GM21529 (cell line): ENCODE measurements at regions not wholly inside any gene's neighbourhood (a gene's known extent, or its start where the extent isn't known, plus 50 kb on each side); places are given as distances from the start of the nearest gene placed in this dataset.
"Not testable (repeated sequence)": the region's sequence is repeated elsewhere in the genome, so short reads cannot be mapped to it uniquely, and the experiment has no call there.

Experiments used
- ATAC-seq: cut with Tn5 transposase; IDR thresholded peaks from one replicate; pipeline ENCODE4 v1.9.1; 2021; ENCODE audit not compliant: unreplicated experiment

DNA sequence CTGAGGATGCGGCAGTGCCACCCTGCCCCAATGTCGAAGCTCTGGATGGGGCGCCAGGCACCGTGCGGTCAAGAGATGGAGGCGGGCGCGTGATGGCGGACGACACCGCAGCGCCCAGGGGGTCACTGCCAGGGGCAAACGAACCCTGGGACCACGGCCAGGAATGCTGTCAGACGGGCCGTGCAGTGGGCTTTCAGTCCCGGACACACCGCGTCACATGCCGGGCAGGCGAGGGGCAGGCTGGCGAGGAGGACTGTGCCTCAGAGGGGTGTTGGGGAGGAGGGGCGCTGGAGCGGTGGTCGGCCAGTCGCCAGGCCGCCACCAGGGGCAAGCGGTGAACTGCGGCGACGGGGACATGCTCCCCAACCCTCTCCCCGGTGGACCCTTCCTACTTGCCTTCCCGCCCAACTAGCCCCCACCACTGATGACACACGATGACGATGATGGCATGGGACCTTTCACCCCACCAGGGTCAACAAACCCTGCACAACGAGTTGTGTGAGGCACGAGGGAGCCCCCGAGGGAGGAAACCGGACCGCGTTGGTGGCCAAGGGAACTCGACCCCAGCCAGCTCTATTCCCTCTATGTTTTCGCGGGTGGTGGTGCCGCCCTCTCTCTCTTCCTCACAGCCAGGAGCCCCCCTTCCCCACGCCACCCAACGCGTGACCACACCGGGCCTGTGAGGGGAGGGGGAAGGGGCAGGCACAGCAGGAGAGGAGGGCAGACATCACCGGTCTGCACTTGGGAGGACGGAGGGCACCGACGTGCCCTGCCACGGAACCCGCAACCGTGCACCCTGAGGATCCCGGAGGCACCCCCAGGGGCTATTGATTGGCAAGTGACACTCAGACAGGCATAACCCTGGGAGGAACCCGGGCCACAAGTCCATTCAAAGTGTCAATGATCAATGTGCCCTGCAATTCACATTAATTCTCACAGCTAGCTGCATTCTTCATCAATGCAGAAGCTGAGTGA lies 1960.9 kb upstream of the DEFB115 start:
- ATAC-seq = no peak

DNA sequence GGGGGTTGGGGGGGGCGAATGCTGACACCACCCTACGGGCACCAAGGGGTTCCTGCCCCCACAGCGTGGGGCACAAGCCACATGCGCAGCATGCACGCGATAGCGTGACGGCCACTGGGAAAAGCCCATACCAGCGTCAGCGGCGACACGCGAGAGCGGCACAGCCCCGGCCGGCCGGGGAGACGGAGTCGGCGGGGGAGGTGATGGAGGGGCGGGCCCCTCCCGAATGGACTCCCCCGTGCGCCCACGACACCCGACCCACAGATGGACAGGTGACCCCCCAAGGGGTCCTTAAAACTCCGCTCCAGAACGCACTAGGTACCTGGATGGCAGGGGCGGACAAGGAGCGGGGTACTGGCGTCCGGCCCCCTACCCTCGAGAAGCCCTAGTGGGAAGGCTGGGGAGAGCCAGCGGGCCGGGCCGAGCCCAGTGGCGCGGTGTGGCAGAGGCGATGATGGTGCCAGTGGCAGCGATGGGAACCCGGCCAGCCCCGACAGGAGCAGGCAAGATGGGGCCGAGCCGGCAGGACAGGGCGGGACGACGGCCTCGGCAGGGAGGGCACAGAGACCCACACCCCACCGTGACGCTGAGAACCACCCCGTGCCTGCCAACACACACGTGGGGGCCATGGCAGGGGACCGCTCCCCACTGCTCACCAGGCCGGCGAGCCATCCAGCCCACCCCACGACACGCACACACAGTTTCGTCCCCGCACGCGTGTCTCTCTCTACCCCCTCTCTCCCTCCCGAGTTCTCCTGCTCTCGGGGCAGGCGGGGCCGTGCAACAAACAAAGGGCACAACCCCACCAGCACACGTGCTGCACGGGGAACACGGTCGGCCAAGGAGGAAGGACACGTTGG lies 1959.8 kb upstream of the DEFB115 start:
- no peak for ATAC-seq

GRCh38 chr20:29298271-29298590 lies 1959.2 kb upstream of the DEFB115 start:
- ATAC-seq = no peak

- no peak for ATAC-seq
These were observed 1958.5 kb upstream of the DEFB115 start for GRCh38 chr20:29298759-29299613.

GRCh38 chr20:29299811-29300578 lies 1957.5 kb upstream of the DEFB115 start:
- no peak for ATAC-seq

DNA sequence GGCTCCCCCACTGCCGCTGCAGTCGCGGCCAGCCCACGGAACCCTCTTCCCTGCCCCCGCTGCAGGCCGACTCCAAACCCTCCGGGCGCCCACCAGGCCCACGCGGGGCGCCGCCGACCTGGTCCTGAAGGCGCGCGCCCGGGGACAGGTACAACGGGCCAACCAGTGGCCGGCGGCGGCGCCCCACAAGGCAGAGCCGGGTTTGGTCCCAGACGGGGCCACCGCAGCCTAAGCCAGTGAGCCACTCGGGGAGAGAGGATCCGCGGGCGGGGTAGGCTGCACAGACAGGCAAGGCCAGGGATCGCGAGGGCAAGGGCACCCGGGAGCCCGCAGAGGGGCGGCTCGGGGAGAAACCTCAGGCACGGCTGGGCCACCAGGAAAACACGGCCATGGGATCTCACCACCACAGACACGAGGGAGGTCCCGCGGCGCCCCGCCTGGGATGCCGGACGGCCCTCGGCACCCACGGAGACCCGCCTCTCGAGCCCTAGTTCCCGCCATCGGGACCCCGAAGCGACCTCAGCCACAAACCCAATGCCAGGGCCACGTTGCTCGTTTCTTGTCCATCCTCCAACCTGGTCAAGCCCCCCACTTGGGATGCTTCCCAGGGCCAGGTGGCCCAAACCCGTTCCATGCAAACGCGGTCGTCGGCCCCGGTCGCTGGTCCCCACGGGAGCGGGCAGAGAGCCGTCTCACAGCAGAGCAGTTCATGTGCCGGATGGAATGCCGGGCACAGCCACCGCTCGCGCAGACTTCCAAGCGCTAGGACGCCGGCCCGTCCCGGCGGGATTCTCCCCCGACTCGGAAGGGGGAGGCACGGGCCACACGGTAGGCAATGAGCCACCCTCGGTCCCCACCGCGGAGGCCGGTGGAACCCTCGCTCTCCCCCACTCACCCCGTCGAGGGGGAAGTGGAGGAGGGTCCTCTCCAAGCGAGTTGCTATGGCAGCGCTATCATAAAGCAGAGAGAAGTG lies 1956.6 kb upstream of the DEFB115 start:
- no peak for ATAC-seq

- ATAC-seq = no peak
These were observed 1955.7 kb upstream of the DEFB115 start for GRCh38 chr20:29301624-29302259.

- no peak for ATAC-seq
These were observed 1954.4 kb upstream of the DEFB115 start for GRCh38 chr20:29302979-29303644.

DNA sequence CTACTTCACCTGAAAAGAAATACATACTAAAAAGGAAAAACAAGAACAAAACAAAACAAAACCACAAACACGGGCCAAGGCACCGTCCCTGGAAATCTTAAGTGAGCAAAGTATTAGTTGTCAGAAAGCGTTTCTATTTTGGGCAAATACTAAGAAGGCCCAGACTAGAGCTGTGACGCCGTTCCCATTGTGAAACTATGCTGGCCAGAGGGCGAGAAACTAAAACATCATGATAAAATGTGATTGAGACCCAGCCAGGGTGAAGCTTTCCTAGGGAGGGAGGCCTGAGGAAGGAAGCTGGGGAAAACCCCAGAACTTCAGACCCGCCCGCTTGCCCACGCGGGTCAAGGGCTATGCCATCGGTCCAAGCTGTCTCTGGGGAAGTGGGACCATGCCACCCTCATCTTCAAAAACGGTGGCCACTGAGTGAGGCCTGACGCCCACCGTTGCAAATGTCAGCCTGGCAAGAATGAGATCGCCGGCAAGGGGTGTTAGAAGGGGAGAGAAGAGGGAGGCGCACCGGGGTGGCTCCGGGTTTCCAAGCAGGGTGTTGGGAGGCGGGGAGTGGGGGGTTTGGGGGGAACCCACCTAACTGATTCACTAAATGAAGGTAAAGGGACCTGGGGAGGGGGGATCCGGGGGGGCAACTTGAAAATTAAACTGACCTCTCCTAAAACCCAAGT lies 1950.9 kb upstream of the DEFB115 start:
- no peak for ATAC-seq

GRCh38 chr20:29307484-29307883 lies 1950.0 kb upstream of the DEFB115 start:
- not testable (repeated sequence) for ATAC-seq

- ATAC-seq = not testable (repeated sequence)
These were observed 1948.5 kb upstream of the DEFB115 start for GRCh38 chr20:29308956-29309355.

DNA sequence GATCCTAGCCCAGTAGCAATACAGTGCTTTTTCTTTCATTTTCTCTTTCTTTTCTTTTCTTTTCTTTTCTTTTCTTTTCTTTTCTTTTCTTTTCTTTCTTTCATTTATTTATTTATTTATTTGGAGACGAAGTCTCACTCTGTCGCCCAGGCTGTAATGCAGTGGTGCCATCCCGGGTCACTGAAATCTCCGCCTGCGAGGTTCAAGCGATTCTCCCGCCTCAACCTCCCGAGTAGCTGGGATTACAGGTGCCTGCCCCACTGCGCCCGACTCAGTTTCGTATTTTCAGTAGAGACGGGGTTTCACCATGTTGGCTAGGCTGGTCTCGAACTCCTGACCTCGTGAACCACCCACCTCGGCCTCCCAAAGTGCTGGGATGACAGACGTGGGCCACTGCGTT lies 1948.0 kb upstream of the DEFB115 start:
- ATAC-seq = not testable (repeated sequence)

GRCh38 chr20:29311046-29311445 lies 1946.4 kb upstream of the DEFB115 start:
- ATAC-seq = not testable (repeated sequence)

GRCh38 chr20:29312679-29313078 lies 1944.8 kb upstream of the DEFB115 start:
- ATAC-seq = not testable (repeated sequence)

DNA sequence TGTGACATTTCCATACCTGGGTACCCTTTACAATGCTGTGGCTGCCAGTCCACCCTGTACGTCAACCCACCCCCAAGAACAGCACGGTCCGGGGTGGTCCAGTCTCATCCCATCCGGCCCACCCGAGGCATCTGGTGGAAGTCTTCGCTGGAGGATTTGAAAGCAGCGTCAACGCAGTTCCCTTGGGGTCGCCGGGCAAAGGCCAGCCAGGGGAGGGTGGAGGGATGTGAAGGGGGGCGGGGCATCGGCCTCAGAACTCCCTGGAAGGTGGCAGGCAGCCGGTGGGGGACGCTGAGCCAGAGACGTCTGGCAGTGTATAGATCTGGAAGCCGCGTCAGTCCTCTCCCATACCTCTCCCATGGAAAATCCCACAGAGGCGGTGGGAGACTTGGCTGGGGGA lies 1944.0 kb upstream of the DEFB115 start:
- no peak for ATAC-seq

DNA sequence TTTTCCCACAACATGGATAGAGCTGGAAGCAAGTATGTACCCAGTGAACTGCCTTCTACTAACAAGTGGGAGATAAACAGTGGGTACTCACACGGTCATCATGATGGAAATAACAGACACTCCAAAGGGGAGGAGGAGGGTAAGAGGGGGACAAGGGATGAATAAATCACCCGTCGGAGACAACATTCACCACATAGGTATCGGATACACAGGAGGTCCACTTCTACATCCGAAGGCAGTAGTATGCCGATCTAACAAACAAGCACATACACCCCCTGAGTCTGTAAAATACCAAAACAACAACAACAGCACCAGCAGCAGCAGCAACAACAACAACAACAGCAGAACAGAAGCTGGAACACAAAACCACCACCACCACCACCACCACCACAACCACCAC lies 1943.2 kb upstream of the DEFB115 start:
- no peak for ATAC-seq

DNA sequence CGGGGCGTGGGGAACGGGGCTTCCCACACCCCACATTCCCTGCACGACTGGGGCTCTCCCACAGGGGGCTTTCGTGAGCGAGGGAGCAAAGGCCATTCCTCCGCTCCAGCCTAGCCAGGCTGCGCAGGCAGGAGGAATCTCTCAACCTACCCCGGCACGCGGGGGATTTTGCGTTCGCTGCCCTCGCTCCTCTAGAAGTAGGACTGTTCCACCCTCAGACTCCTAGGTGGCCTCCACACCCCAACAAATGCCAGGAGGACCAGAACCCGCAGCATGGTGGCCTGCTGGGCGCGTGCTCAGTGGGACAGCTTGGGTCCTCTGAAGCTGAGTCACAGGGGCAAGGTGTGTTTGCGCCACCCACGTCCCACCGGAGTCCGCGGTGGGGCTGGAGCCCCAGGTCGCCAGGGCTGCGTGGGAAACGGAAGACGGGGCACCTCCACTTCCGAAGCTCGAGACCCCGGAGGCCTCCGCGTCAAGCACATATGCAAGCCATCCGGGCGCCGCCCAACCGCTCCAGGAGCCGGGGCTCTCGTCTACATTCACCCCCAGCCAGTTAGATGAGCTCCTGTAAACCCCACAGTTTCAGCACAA lies 1938.5 kb upstream of the DEFB115 start:
- ATAC-seq = no peak
